ACC112 (cell line): ENCODE measurements at regions not wholly inside any gene's neighbourhood (a gene's known extent, or its start where the extent isn't known, plus 50 kb on each side); places are given as distances from the start of the nearest gene placed in this dataset.

ENCODE experiments used
- H2AFZ ChIP-seq: fragments of 200-600 bp; sonication (generic); one replicate; pipeline ENCODE4 v1.6.0; 2017; ENCODE audit warnings: antibody characterized with exemption, low read length; ENCODE audit not compliant: unreplicated experiment
- H3K27ac ChIP-seq: fragments of 200-600 bp; sonication (generic); 2 replicates; pipeline ENCODE4 v1.5.1; 2014; ENCODE audit warnings: low read depth, mild to moderate bottlenecking, antibody characterized with exemption, low read length, moderate library complexity
- H3K27me3 ChIP-seq: fragments of 200-600 bp; sonication (generic); 2 replicates; pipeline ENCODE4 v1.6.1; 2014; ENCODE audit warnings: mild to moderate bottlenecking, antibody characterized with exemption, low read length, moderate library complexity, mixed read lengths; ENCODE audit not compliant: insufficient read depth
- H3K36me3 ChIP-seq: fragments of 200-600 bp; sonication (generic); 2 replicates; pipeline ENCODE4 v1.6.1; 2016; ENCODE audit warnings: mild to moderate bottlenecking, antibody characterized with exemption, low read length, moderate library complexity, mixed read lengths; ENCODE audit not compliant: insufficient read depth
- H3K4me1 ChIP-seq: fragments of 200-600 bp; sonication (generic); one replicate; pipeline ENCODE4 v1.6.1; 2016; ENCODE audit warnings: low read length, mixed read lengths; ENCODE audit not compliant: insufficient read depth, unreplicated experiment, control insufficient read depth
- H3K4me3 ChIP-seq: fragments of 200-600 bp; sonication (generic); 2 replicates; pipeline ENCODE4 v1.5.1; 2014; ENCODE audit warnings: mild to moderate bottlenecking, low read depth, low read length
- H3K79me2 ChIP-seq: fragments of 200-600 bp; sonication (generic); one replicate; pipeline ENCODE4 v1.6.0; 2016; ENCODE audit warnings: low read length; ENCODE audit not compliant: control insufficient read depth, unreplicated experiment, insufficient read depth

GRCh38 chr4:3861720-3862639 lies 95.8 kb downstream of the ADRA2C start:
- Histone ChIP-seq H3K4me1 (no peaks in the 10 kb centered on the region), H3K27ac (no peak overlapping the region), H2AFZ (no peak overlapping the region), H3K36me3 (no peaks in the 10 kb centered on the region), H3K27me3 (peaks cover 56% of the 10 kb centered on the region), H3K4me3 (no peak overlapping the region), H3K79me2 (no peaks in the 10 kb centered on the region)

- Histone ChIP-seq H3K4me3 (no peak overlapping the region), H3K79me2 (no peaks in the 10 kb centered on the region), H3K4me1 (no peaks in the 10 kb centered on the region), H2AFZ (no peak overlapping the region), H3K36me3 (no peaks in the 10 kb centered on the region), H3K27ac (no peak overlapping the region), H3K27me3 (peaks cover 52% of the 10 kb centered on the region)
Observed at GRCh38 chr4:3862640-3863420, 96.6 kb downstream of the ADRA2C start.

GRCh38 chr4:3863841-3864741 lies 97.9 kb downstream of the ADRA2C start:
- H3K36me3 ChIP-seq, result no peaks in the 10 kb centered on the region
- H2AFZ ChIP-seq, result no peak overlapping the region
- H3K79me2 ChIP-seq, result no peaks in the 10 kb centered on the region
- H3K27me3 ChIP-seq, result peaks cover 43% of the 10 kb centered on the region
- H3K4me3 ChIP-seq, result no peak overlapping the region
- H3K27ac ChIP-seq, result no peak overlapping the region
- no peaks in the 10 kb centered on the region for H3K4me1 ChIP-seq

- Histone ChIP-seq H3K4me3 (no peak overlapping the region), H3K27me3 (peaks cover 44% of the 10 kb centered on the region)
Observed at GRCh38 chr4:3864742-3865721, 98.8 kb downstream of the ADRA2C start.

GRCh38 chr4:3865986-3866812 lies 100.0 kb downstream of the ADRA2C start:
- H3K4me3 ChIP-seq, result no peak overlapping the region
- H3K27me3 ChIP-seq, result peaks cover 48% of the 10 kb centered on the region
- H3K36me3 ChIP-seq, result no peaks in the 10 kb centered on the region
- no peak overlapping the region for H3K27ac ChIP-seq
- no peak overlapping the region for H2AFZ ChIP-seq
- H3K79me2 ChIP-seq, result no peaks in the 10 kb centered on the region
- H3K4me1 ChIP-seq, result no peaks in the 10 kb centered on the region

More at GRCh38 chr4:3864742-3865721, 98.8 kb downstream of the ADRA2C start:
- Histone ChIP-seq H2AFZ (no peak overlapping the region), H3K4me1 (no peaks in the 10 kb centered on the region), H3K27ac (no peak overlapping the region), H3K36me3 (no peaks in the 10 kb centered on the region), H3K79me2 (no peaks in the 10 kb centered on the region)

GRCh38 chr4:3866813-3867129 lies 100.6 kb downstream of the ADRA2C start:
- peaks cover 46% of the 10 kb centered on the region for H3K27me3 ChIP-seq
- H3K36me3 ChIP-seq, result no peaks in the 10 kb centered on the region
- H3K79me2 ChIP-seq, result no peaks in the 10 kb centered on the region
- no peak overlapping the region for H3K27ac ChIP-seq
- no peaks in the 10 kb centered on the region for H3K4me1 ChIP-seq
- no peak overlapping the region for H2AFZ ChIP-seq
- H3K4me3 ChIP-seq, result no peak overlapping the region

- no peak overlapping the region for H3K4me3 ChIP-seq
- H3K27me3 ChIP-seq, result peaks cover 46% of the 10 kb centered on the region
- no peaks in the 10 kb centered on the region for H3K79me2 ChIP-seq
- no peaks in the 10 kb centered on the region for H3K4me1 ChIP-seq
- H3K27ac ChIP-seq, result no peak overlapping the region
- H2AFZ ChIP-seq, result no peak overlapping the region
- H3K36me3 ChIP-seq, result no peaks in the 10 kb centered on the region
Observed at GRCh38 chr4:3867403-3868100, 101.4 kb downstream of the ADRA2C start.

GRCh38 chr4:3868211-3869173 lies 102.3 kb downstream of the ADRA2C start:
- H3K27me3 ChIP-seq, result peaks cover 46% of the 10 kb centered on the region
- no peak overlapping the region for H3K27ac ChIP-seq
- no peak overlapping the region for H3K4me3 ChIP-seq
- no peaks in the 10 kb centered on the region for H3K36me3 ChIP-seq
- H3K79me2 ChIP-seq, result no peaks in the 10 kb centered on the region
- no peaks in the 10 kb centered on the region for H3K4me1 ChIP-seq
- H2AFZ ChIP-seq, result no peak overlapping the region
